VCaP (cell line): ENCODE measurements at regions not wholly inside any gene's neighbourhood (a gene's known extent, or its start where the extent isn't known, plus 50 kb on each side); places are given as distances from the start of the nearest gene placed in this dataset.

ENCODE experiments used
- H3K27ac ChIP-seq: fragments of 450-650 bp; 2 replicates; pipeline ENCODE4 v1.5.1; 2017
- TF ChIP-seq, protein P1 (sequence below): fragments of 450-650 bp; conservative IDR thresholded peaks from 2 replicates; pipeline ENCODE4 v1.5.1; 2017; ENCODE audit warnings: mild to moderate bottlenecking, moderate library complexity

DNA sequence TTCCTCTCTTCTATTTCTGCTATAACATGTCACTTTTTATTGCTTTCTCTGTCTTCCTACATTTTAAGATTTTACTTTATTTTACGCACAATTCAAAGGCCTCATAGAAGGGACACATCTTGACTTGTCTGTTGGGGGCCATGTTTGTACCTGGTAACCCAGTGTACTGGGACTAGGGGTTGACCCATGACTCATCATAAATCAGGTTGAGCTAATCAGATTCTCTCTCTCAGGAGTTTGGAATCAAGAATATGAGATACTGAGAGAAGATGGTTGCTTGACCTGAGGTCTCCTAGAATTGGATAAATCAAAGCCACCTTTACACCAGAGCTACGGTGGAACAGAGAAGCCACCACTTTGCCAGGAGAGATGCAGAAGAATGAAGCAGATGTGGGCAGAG, 153.0 kb downstream of the UXS1 start:
- H3K27ac ChIP-seq = no peak overlapping the region
- TF ChIP-seq, protein P1, sequence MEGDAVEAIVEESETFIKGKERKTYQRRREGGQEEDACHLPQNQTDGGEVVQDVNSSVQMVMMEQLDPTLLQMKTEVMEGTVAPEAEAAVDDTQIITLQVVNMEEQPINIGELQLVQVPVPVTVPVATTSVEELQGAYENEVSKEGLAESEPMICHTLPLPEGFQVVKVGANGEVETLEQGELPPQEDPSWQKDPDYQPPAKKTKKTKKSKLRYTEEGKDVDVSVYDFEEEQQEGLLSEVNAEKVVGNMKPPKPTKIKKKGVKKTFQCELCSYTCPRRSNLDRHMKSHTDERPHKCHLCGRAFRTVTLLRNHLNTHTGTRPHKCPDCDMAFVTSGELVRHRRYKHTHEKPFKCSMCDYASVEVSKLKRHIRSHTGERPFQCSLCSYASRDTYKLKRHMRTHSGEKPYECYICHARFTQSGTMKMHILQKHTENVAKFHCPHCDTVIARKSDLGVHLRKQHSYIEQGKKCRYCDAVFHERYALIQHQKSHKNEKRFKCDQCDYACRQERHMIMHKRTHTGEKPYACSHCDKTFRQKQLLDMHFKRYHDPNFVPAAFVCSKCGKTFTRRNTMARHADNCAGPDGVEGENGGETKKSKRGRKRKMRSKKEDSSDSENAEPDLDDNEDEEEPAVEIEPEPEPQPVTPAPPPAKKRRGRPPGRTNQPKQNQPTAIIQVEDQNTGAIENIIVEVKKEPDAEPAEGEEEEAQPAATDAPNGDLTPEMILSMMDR = no peak

DNA sequence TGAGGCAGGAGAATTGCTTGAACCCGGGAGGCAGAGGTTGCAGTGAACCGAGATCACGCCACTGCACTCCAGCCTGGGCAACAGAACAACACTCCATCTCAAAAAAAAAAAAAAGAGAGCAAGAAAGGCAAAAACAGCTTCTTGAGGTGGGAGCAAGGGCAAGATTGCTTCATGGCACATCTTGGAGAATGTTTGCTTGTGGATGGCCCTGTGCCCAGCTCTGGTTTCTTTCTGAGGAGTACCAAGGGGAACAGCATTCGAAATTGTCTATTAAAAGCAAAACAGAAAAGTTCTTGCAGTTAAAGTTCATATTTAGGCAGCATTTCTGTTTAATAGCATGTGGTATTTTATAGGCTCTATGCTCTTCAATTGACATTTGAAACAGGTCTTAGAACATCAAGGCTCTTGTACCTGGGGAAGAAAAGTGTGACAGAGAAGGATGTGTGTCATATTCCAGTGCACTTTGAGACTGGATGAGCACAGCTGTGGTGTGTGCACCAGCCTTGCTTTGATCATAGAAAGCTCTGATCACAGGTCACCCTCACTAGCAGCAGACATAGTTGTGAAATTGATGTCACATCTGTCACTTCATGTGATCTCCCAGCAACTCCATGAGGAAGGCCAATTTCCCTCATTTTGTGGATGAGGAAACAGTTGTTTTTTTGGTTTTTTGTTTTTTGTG, 154.3 kb downstream of the UXS1 start:
- TF ChIP-seq, protein P1 = no peak
- H3K27ac ChIP-seq = no peak overlapping the region

DNA sequence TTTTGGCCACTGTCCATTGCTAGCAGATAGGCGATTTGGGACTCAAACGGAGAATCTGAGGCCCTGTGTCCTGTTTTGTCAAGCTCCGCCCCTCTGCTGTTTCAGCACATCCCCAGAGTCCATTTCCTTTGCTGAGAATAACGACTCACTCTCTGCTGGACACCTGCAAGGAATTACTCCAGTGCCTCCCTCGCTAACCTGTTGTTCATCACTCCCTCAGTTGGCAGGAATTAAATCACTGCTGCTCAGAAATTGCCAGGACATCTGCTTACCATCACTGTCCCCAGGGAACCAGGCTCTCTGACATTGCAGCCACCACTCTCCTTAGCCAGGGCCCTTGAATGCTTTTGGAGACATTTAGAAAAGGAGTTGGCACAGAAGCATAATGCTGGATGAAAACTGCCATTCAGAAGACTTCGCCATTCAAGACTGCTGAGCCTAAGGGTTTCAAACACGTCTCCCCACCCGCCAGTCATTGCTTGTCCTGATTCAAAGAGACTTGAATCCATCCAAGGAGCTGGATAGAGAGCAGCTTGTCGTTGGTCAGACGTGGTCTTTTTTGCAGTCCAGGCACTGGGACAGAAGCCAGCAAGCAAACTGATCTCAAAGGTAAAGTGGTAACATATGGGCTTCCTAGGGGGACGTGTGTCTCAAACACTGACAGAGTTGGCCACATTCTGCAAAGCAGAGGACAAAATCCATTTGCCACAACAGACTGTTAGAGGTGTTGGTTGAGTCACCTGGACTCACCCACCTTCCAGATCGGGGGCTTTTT, 155.3 kb downstream of the UXS1 start:
- TF ChIP-seq, protein P1 = no peak
- no peak overlapping the region for H3K27ac ChIP-seq

DNA sequence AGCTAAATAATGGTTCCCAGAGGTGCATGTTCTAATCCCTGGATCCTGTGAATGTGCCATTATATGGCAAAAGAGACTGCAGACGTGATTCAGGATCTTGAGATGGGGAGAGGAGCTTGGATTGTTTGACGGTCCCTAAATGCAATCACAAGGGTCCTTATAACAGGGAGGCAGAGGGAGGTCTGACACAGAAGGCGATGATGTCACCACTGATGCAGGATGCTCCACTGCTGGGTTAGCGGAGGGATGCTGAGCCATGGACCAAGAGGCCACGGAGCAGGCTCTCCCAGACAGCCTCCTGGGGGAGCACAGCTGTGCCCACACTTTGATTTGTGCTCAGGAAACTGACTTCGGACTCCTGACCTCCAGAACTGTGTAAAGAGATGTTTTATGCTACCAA, 156.2 kb downstream of the UXS1 start:
- TF ChIP-seq, protein P1 = no peak
- no peak overlapping the region for H3K27ac ChIP-seq

DNA sequence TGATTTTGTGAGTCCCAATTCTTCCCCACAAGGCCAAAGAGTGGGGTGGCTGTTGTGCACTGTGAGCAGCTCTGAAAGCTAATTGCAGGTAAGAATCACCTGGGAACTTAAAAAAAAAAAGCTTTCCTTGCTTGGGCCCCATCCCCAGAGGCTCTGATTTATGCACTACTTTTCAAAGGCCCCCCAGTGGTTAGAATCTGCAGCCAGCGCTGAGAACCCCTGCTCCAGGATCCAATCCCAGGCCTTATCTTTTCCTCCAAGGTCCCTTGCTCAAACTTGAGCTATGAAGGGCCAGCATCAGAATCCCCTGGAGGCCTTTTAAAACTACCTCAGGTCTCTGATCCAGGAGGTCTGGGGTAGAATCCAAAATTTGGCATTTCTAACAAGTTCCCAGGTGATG, 156.8 kb downstream of the UXS1 start:
- no peak overlapping the region for H3K27ac ChIP-seq
- TF ChIP-seq, protein P1 = no peak

DNA sequence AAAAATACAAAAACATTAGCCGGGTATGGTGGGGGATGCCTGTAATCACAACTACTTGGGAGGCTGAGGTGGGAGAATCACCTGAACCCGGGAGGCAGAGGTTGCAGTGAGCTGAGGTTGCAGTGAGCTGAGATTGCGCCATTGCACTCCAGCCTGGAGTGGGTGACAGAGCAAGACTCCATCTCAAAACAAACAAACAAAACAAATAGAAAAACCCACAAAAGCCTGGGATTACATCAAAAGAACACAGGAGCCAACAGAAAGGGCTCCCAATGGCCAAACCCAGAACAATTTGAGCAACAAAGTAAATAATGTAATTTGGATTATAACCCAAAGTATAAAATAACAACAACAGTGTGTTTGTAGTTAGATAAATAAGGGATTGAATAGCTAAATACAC, 159.8 kb downstream of the UXS1 start:
- H3K27ac ChIP-seq = no peak overlapping the region
- TF ChIP-seq, protein P1 = no peak

DNA sequence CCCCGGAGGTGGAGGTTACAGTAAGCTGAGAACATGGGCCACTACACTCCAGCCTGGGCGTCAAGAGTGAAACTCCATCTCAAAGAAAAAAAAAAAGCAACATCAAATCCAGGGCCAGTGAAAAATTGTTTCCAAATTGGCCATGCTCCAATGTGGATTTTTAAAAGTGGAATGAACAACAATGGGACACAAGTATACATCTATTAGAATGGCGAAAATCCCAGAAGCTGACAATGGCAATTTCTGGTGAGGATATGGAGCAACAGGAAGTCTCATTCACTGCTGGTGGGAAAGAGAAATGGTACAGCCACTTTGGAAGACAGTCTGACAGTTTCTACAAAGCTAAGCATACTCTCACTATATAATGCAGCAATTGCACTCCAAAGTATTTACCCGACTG, 161.4 kb downstream of the UXS1 start:
- H3K27ac ChIP-seq = no peak overlapping the region
- TF ChIP-seq, protein P1 = no peak
